Prostate gland (tissue), 2 donors: ENCODE measurements at regions not wholly inside any gene's neighbourhood (a gene's known extent, or its start where the extent isn't known, plus 50 kb on each side); places are given as distances from the start of the nearest gene placed in this dataset.
"Not testable (repeated sequence)": the region's sequence is repeated elsewhere in the genome, so short reads cannot be mapped to it uniquely, and the experiment has no call there.

ENCODE experiments used
- DNase-seq: peaks from one replicate; pipeline ENCODE4 v3.0.0-alpha.2; 2019; ENCODE audit warnings: low spot score
- H3K27ac ChIP-seq, 2 donors: fragments of 200-600 bp; sonication (generic); 2 replicates each; pipeline ENCODE4 v1.5.1; 2017 to 2019
- H3K27me3 ChIP-seq: fragments of 200-600 bp; sonication (generic); replicated peaks from 2 replicates; pipeline ENCODE4 v1.5.1; 2019; ENCODE audit not compliant: insufficient read depth
- H3K36me3 ChIP-seq, 2 donors: fragments of 200-600 bp; sonication (generic); 1 replicate in 1 of 2; 2 replicates in 1 of 2; pipeline versions ENCODE4 v1.5.1 to v1.8.1; 2017 to 2019
- H3K4me1 ChIP-seq: fragments of 200-600 bp; sonication (generic); replicated peaks from 2 replicates; pipeline ENCODE4 v1.5.1; 2019
- H3K4me3 ChIP-seq, 2 donors: fragments of 200-600 bp; sonication (generic); 2 replicates each; pipeline ENCODE4 v1.5.1; 2017 to 2019
- H3K9me3 ChIP-seq: fragments of 200-600 bp; sonication (generic); 2 replicates; pipeline ENCODE4 v1.5.1; 2017
- CTCF ChIP-seq, 4 experiments: fragments of 200-600 bp in 2 of 4; fragments of 450-650 bp in 2 of 4; sonication (generic) in 2 of 4; IDR thresholded peaks; 1 replicate in 3 of 4; 2 replicates in 1 of 4; pipeline ENCODE4 v1.5.1; 2016 to 2019; ENCODE audit warnings: antibody characterized with exemption in 4 of 4, mild to moderate bottlenecking in 2 of 4, moderate library complexity in 2 of 4
- POLR2A ChIP-seq: fragments of 450-650 bp; IDR thresholded peaks from one replicate; pipeline ENCODE4 v1.6.1; 2016; ENCODE audit warnings: antibody characterized with exemption, mild to moderate bottlenecking
- POLR2AphosphoS5 ChIP-seq: sonication (generic); formaldehyde crosslinking; IDR thresholded peaks from one replicate; pipeline ENCODE4 v1.6.1; 2017; ENCODE audit warnings: antibody characterized with exemption
- WGBS: methylation state at CpG from one replicate; pipeline ENCODE4 v1.1.5; 2018; 5-methylcytosine and 5-hydroxymethylcytosine counted together
- intact Hi-C: fragments of 100-400 bp; cut with DNase I; formaldehyde crosslinking; loops from one replicate; pipeline ENCODE4 v1.14.2; 2022

- no peaks in the 10 kb centered on the region for H3K9me3 ChIP-seq
- no peak overlapping the region for H3K27ac ChIP-seq
- WGBS, result 86% methylated on average over 8 of the region's 8 CpGs
- intact Hi-C loops, result no loop called here
- H3K4me1 ChIP-seq, result no peaks in the 10 kb centered on the region
- no peak for DNase-seq
- no peaks in the 10 kb centered on the region for H3K36me3 ChIP-seq
- TF ChIP-seq POLR2A, result no peak
- TF ChIP-seq CTCF (IDR thresholded peaks at IDR 0.05), result no peak
- TF ChIP-seq POLR2AphosphoS5, result no peak
- no peak overlapping the region for H3K4me3 ChIP-seq
- H3K27me3 ChIP-seq, result no peaks in the 10 kb centered on the region
These were observed 361.2 kb upstream of the PDE3A start for GRCh38 chr12:20006871-20007730.

- H3K36me3 ChIP-seq, H3K9me3 ChIP-seq, intact Hi-C loops, H3K27me3 ChIP-seq, H3K4me3 ChIP-seq, H3K4me1 ChIP-seq, DNase-seq, H3K27ac ChIP-seq: not testable (repeated sequence)
- WGBS, result 97% methylated on average over 8 of the region's 8 CpGs
These were observed 358.4 kb upstream of the PDE3A start for GRCh38 chr12:20009965-20010364.

GRCh38 chr12:20011200-20011599 is 357.1 kb upstream of the PDE3A start:
- Histone ChIP-seq H3K36me3 (no peaks in the 10 kb centered on the region), H3K27ac (no peak overlapping the region), H3K4me3 (no peak overlapping the region), H3K9me3 (no peaks in the 10 kb centered on the region), H3K4me1 (no peaks in the 10 kb centered on the region), H3K27me3 (no peaks in the 10 kb centered on the region)
- peak; percentile 55 for DNase-seq
- WGBS, result 7% methylated on average over 2 of the region's 2 CpGs
- intact Hi-C loops, result no loop called here
- TF ChIP-seq POLR2AphosphoS5, result peak; percentile 28
- no peak for TF ChIP-seq CTCF (IDR thresholded peaks at IDR 0.05)

GRCh38 chr12:20017802-20018201 is 350.5 kb upstream of the PDE3A start:
- intact Hi-C loops, result no loop called here
- Histone ChIP-seq H3K27ac (no peak overlapping the region), H3K4me1 (no peaks in the 10 kb centered on the region), H3K36me3 (no peaks in the 10 kb centered on the region), H3K27me3 (no peaks in the 10 kb centered on the region), H3K9me3 (no peaks in the 10 kb centered on the region), H3K4me3 (no peak overlapping the region)
- no peak for TF ChIP-seq CTCF (IDR thresholded peaks at IDR 0.05)
- no peak for TF ChIP-seq POLR2AphosphoS5
- TF ChIP-seq POLR2A, result no peak
- no peak for DNase-seq

GRCh38 chr12:20018406-20018805 is 349.9 kb upstream of the PDE3A start:
- H3K9me3 ChIP-seq, result no peaks in the 10 kb centered on the region
- DNase-seq, result no peak
- H3K4me3 ChIP-seq, result no peak overlapping the region
- H3K27me3 ChIP-seq, result no peaks in the 10 kb centered on the region
- no peaks in the 10 kb centered on the region for H3K36me3 ChIP-seq
- WGBS, result 27% methylated on average over 3 of the region's 3 CpGs
- TF ChIP-seq POLR2AphosphoS5, result no peak
- TF ChIP-seq POLR2A, result no peak
- TF ChIP-seq CTCF (IDR thresholded peaks at IDR 0.05), result no peak
- no peak overlapping the region for H3K27ac ChIP-seq
- H3K4me1 ChIP-seq, result no peaks in the 10 kb centered on the region
- intact Hi-C loops, result no loop called here
